H1 (cell line): ENCODE measurements at regions not wholly inside any gene's neighbourhood (a gene's known extent, or its start where the extent isn't known, plus 50 kb on each side); places are given as distances from the start of the nearest gene placed in this dataset.

Experiments used
- BRCA1 ChIP-seq: IDR thresholded peaks from 2 replicates; pipeline ENCODE4 v1.6.1; 2012; ENCODE audit warnings: low read depth, low read length, improper control_type of control experiment
- EGR1 ChIP-seq: IDR thresholded peaks from 2 replicates; pipeline ENCODE4 v1.6.1; 2011; ENCODE audit warnings: low read depth, low read length, borderline replicate concordance
- JUND ChIP-seq: IDR thresholded peaks from 2 replicates; pipeline ENCODE4 v1.6.1; 2011; ENCODE audit warnings: mild to moderate bottlenecking, improper control_type of control experiment, low read length
- POLR2A ChIP-seq, 2 experiments: IDR thresholded peaks; 1 replicate in 1 of 2; 2 replicates in 1 of 2; pipeline ENCODE4 v1.6.1; 2011; ENCODE audit warnings: low read depth in 2 of 2, low read length in 2 of 2, mild to moderate bottlenecking in 2 of 2; ENCODE audit errors: control extremely low read depth in 1 of 2
- SP2 ChIP-seq: IDR thresholded peaks from 2 replicates; pipeline ENCODE4 v1.6.1; 2012; ENCODE audit warnings: mild to moderate bottlenecking, low read length, inconsistent platforms
- TBP ChIP-seq: IDR thresholded peaks from 2 replicates; pipeline ENCODE4 v1.6.1; 2011; ENCODE audit warnings: low read depth, low read length, improper control_type of control experiment

DNA sequence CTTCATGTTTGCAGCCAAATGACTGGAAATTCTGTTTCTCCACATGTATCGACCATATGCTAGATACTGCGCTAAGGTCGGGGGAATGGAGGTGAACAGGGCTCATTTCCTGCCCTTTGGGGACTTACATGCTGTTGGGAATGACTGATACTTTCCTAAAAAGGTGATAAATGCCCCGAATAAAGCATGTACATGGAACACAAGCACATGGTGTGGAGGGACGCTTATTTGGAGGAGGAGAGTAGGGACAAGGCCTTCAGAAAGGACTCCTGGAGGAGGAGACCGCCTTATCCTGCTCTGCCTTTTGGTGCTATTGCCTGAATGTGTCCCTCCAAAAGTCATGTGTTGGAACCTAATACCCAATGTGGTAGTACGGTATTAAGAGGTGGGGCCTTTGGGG is 344.5 kb downstream of the PRL start:
- TF ChIP-seq EGR1 = no peak
- TF ChIP-seq SP2 = no peak
- TF ChIP-seq TBP = no peak
- no peak for TF ChIP-seq POLR2A (IDR thresholded peaks at IDR 0.05; ENCODE audit: control extremely low read depth in 1 of 2, low read depth in 2 of 2, low read length in 2 of 2)
- TF ChIP-seq BRCA1 = no peak
- no peak for TF ChIP-seq JUND
